H1 (cell line): ENCODE measurements at regions not wholly inside any gene's neighbourhood (a gene's known extent, or its start where the extent isn't known, plus 50 kb on each side); places are given as distances from the start of the nearest gene placed in this dataset.

Experiments
- BACH1 ChIP-seq: IDR thresholded peaks from 2 replicates; pipeline ENCODE4 v1.6.1; 2012; ENCODE audit warnings: low read length, improper control_type of control experiment
- KDM1A ChIP-seq: fragments of 200-600, 300-600 bp; sonication (generic); IDR thresholded peaks from 2 replicates; pipeline ENCODE4 v1.7.1; 2016; ENCODE audit warnings: mild to moderate bottlenecking, low read length, borderline replicate concordance
- POU5F1 ChIP-seq: IDR thresholded peaks from 2 replicates; pipeline ENCODE4 v1.6.1; 2011; ENCODE audit warnings: low read depth, mild to moderate bottlenecking, low read length, moderate library complexity
- TAF7 ChIP-seq: optimal IDR thresholded peaks from 2 replicates; pipeline ENCODE3; 2011; ENCODE audit warnings: low read depth, mild to moderate bottlenecking, inconsistent platforms, low read length, moderate library complexity, borderline replicate concordance

GRCh38 chr10:6788231-6788630 lies 208.2 kb upstream of the PRKCQ start (continued):
- TF ChIP-seq BACH1, result no peak
- no peak for TF ChIP-seq KDM1A
- no peak for TF ChIP-seq POU5F1
- TF ChIP-seq TAF7, result no peak
